ENCODE measurements at regions not wholly inside any gene's neighbourhood (a gene's known extent, or its start where the extent isn't known, plus 50 kb on each side); places are given as distances from the start of the nearest gene placed in this dataset.

DNA sequence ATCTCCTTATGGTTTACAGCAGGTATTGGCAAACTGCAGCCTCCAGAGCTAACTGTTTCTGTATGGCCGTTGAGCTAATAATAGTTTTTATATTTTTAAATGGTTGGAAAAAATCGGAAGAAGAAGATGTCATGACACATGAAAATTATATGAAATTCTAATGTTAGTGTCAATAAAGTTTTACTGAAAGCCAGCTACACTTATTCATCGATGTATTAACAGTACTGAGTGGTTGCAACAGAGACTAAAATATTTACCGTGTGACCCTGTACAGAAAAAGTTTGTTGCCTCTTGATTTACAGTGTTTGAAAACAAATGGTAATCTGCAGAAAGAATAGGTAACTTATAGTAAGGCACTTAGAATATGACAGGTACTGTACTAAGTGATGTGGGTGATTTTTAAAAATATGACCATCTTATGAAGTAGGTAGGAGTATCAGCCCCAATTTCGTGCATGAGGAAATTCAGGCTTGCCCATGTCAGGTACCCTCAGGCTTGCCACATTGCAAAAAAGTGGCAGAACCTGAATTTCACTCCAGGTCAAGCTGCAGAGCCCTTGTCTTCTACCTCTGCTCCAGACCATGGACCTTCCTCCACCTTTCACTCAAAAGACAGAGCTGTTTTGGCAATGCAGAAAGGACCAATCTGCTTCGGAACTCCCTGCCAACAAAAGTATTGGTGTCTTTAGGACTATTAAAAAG lies 311.9 kb upstream of the RUNX1 start:
- ATAC-seq (no peak), DNase-seq (no peak)
- 63% methylated on average over 6 of the region's 6 CpGs for WGBS (ENCODE audit: insufficient coverage, low coverage, low lambda C conversion rate, missing lambda C conversion rate)
- intact Hi-C loops (cut with DNase I) = no loop called here
- Histone ChIP-seq H3K9me3 (no peaks in the 10 kb centered on the region), H3K4me3 (no peak overlapping the region), H3K36me3 (no peaks in the 10 kb centered on the region), H3K27ac (no peak overlapping the region), H3K4me1 (no peaks in the 10 kb centered on the region), H3K27me3 (no peaks in the 10 kb centered on the region)
- TF ChIP-seq POLR2A (IDR thresholded peaks at IDR 0.05) = no peak
- TF ChIP-seq, protein P1, sequence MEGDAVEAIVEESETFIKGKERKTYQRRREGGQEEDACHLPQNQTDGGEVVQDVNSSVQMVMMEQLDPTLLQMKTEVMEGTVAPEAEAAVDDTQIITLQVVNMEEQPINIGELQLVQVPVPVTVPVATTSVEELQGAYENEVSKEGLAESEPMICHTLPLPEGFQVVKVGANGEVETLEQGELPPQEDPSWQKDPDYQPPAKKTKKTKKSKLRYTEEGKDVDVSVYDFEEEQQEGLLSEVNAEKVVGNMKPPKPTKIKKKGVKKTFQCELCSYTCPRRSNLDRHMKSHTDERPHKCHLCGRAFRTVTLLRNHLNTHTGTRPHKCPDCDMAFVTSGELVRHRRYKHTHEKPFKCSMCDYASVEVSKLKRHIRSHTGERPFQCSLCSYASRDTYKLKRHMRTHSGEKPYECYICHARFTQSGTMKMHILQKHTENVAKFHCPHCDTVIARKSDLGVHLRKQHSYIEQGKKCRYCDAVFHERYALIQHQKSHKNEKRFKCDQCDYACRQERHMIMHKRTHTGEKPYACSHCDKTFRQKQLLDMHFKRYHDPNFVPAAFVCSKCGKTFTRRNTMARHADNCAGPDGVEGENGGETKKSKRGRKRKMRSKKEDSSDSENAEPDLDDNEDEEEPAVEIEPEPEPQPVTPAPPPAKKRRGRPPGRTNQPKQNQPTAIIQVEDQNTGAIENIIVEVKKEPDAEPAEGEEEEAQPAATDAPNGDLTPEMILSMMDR (IDR thresholded peaks at IDR 0.05) = no peak

DNA sequence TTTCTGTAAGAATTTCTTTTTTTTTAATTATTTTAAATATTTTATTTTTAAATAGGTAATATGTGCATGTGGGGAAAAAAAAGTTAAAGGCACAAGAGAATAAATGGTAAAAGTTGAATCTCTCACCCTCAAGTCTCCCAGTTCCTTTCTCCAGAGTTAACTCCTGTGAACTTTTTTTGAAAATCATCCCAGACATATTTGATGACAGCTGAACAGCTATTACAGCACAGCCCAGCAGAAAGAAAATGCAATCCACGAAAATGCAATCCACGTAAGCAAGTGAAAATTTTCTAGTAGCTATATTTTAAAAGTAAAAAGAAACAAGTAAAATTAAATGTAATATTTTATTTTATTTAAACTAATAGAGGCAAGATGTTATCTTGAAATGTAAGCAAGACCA lies 310.0 kb upstream of the RUNX1 start:
- Histone ChIP-seq H3K4me1 (no peaks in the 10 kb centered on the region), H3K9me3 (no peaks in the 10 kb centered on the region), H3K4me3 (no peak overlapping the region), H3K36me3 (no peaks in the 10 kb centered on the region), H3K27ac (no peak overlapping the region), H3K27me3 (no peaks in the 10 kb centered on the region)
- WGBS (ENCODE audit: insufficient coverage, low coverage, low lambda C conversion rate, missing lambda C conversion rate) = 50% methylated on average over 2 of the region's 2 CpGs
- no peak for ATAC-seq
- TF ChIP-seq, protein P1 (IDR thresholded peaks at IDR 0.05) = no peak
- TF ChIP-seq POLR2A (IDR thresholded peaks at IDR 0.05) = no peak
- intact Hi-C loops (cut with DNase I) = no loop called here
- no peak for DNase-seq

DNA sequence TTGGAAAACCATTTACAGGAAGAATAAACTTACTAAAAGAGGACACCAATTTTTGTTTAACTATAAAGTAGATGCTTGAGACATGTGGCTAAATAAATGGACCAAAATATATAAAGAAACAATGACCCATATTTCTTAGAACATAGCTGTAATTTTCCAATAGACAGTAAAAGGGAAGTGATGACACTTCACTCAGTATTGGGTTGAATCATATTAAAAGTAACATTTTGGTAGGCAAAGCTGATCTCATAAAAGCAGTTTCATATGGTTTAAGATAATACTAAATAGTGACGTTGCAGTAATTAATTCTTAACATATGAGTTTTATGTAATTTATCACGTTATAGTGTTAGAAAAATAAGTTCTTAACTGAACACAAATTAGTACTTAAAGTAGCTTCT lies 308.9 kb upstream of the RUNX1 start:
- Histone ChIP-seq H3K9me3 (no peaks in the 10 kb centered on the region), H3K27me3 (no peaks in the 10 kb centered on the region), H3K4me1 (no peaks in the 10 kb centered on the region), H3K27ac (no peak overlapping the region), H3K4me3 (no peak overlapping the region), H3K36me3 (no peaks in the 10 kb centered on the region)
- TF ChIP-seq, protein P1 (IDR thresholded peaks at IDR 0.05) = no peak
- TF ChIP-seq POLR2A (IDR thresholded peaks at IDR 0.05) = no peak
- 40% methylated on average over 2 of the region's 2 CpGs for WGBS (ENCODE audit: insufficient coverage, low coverage, low lambda C conversion rate, missing lambda C conversion rate)
- no peak for ATAC-seq
- DNase-seq = no peak
- intact Hi-C loops (cut with DNase I) = no loop called here

DNA sequence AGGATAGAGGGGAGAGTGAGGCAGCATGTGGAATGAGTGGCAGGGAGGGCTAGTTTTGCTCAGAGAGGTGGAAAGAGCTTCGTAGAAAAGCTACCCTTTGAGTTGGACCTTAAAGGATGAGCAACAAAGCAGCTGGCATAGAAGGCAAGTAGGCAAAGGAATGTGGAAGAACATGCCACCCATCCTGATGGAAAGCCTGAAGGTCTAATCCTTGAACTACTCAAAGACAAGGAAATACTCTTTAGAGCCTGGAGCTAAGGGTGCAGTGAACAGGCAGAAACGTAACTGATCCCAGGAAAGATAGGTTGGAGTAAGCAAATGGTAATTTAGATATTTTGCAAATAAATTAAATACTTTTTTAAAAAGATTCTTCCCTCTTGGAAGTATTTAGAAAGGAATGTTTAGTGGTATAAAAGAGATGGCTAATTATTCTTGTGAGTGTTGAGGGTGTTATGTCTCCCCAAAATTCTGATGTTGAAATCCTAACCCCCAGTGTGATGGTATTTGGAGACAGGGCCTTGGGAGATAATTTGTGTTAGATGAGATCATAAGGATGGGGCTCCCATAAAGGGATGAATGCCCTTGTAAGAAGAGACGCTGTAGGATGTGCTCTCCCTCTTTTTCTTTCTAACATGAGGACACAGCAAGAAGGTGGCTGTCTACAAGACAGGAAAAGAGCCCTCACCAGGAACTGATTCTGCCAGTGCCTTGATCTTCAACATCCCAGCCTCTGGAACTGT lies 308.1 kb upstream of the RUNX1 start:
- Histone ChIP-seq H3K27ac (no peak overlapping the region), H3K9me3 (no peaks in the 10 kb centered on the region), H3K27me3 (no peaks in the 10 kb centered on the region), H3K4me1 (no peaks in the 10 kb centered on the region), H3K4me3 (no peak overlapping the region), H3K36me3 (no peaks in the 10 kb centered on the region)
- 58% methylated on average over 3 of the region's 3 CpGs for WGBS (ENCODE audit: insufficient coverage, low coverage, low lambda C conversion rate, missing lambda C conversion rate)
- intact Hi-C loops (cut with DNase I) = no loop called here
- ATAC-seq = no peak
- TF ChIP-seq, protein P1 (IDR thresholded peaks at IDR 0.05) = no peak
- no peak for TF ChIP-seq POLR2A (IDR thresholded peaks at IDR 0.05)
- no peak for DNase-seq
